ENCODE measurements at regions not wholly inside any gene's neighbourhood (a gene's known extent, or its start where the extent isn't known, plus 50 kb on each side); places are given as distances from the start of the nearest gene placed in this dataset.

- ChIA-PET POLR2A (no interaction called here), CTCF (interaction anchor here (1.8 kb wide), 1 partner anchor 18 kb away, joined by 11 read pairs; no protein-coding TSS in a partner anchor)
- no peaks in the 10 kb centered on the region for H3K9me3 ChIP-seq (ENCODE audit: control insufficient read depth, insufficient read depth, low read depth, low read length)
- H3K36me3 ChIP-seq (ENCODE audit: control insufficient read depth in 2 of 2, insufficient read depth in 1 of 2, low read length in 2 of 2), result no peaks in the 10 kb centered on the region
- H3K4me1 ChIP-seq (ENCODE audit: control insufficient read depth, insufficient read depth, low read length), result no peaks in the 10 kb centered on the region
- H3K4me3 ChIP-seq (ENCODE audit: low read depth, low read length), result no peak overlapping the region
- H3K27ac ChIP-seq (ENCODE audit: extremely low read depth, low read depth, low read length), result no peak overlapping the region
- TF ChIP-seq ZNF48 (tag by site-specific recombination; IDR thresholded peaks at IDR 0.05) (no peak), ZNF350 (tag by site-specific recombination; IDR thresholded peaks at IDR 0.05) (no peak)
- TF ChIP-seq, protein P1, sequence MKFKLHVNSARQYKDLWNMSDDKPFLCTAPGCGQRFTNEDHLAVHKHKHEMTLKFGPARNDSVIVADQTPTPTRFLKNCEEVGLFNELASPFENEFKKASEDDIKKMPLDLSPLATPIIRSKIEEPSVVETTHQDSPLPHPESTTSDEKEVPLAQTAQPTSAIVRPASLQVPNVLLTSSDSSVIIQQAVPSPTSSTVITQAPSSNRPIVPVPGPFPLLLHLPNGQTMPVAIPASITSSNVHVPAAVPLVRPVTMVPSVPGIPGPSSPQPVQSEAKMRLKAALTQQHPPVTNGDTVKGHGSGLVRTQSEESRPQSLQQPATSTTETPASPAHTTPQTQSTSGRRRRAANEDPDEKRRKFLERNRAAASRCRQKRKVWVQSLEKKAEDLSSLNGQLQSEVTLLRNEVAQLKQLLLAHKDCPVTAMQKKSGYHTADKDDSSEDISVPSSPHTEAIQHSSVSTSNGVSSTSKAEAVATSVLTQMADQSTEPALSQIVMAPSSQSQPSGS (tag by site-specific recombination; IDR thresholded peaks at IDR 0.05; ENCODE audit: low read depth), result 0 out of 2 replicates have a peak, but pooled peaks have one; percentile 3
Measured at GRCh38 chr6:99850841-99851240, 143.2 kb downstream of the MCHR2 start.

GRCh38 chr6:99852031-99852430, 142.0 kb downstream of the MCHR2 start:
- CTCF ChIA-PET, result interaction anchor here (0.5 to 1.8 kb wide), 2 partner anchors 16 to 814 kb away, joined by 3 to 11 read pairs; no protein-coding TSS in a partner anchor
- Histone ChIP-seq H3K9me3 (ENCODE audit: control insufficient read depth, insufficient read depth, low read depth, low read length) (no peaks in the 10 kb centered on the region), H3K36me3 (ENCODE audit: control insufficient read depth in 2 of 2, insufficient read depth in 1 of 2, low read length in 2 of 2) (no peaks in the 10 kb centered on the region), H3K4me3 (ENCODE audit: low read depth, low read length) (no peak overlapping the region), H3K27ac (ENCODE audit: extremely low read depth, low read depth, low read length) (no peak overlapping the region), H3K4me1 (ENCODE audit: control insufficient read depth, insufficient read depth, low read length) (no peaks in the 10 kb centered on the region)
- TF ChIP-seq HOXA7 (CRISPR knock-in tag; IDR thresholded peaks at IDR 0.05; ENCODE audit: borderline replicate concordance) (no peak), TCF7L2 (IDR thresholded peaks at IDR 0.05; ENCODE audit: borderline replicate concordance, low read depth, low read length) (peak; percentile 64; the same call in 1 of the 2 replicates), OSR2 (tag by site-specific recombination; IDR thresholded peaks at IDR 0.05) (no peak)
- POLR2A ChIA-PET, result no interaction called here

- ChIA-PET POLR2A (no interaction called here), CTCF (interaction anchor here (0.6 to 6.2 kb wide), 20 partner anchors 10 to 797 kb away, joined by 3 to 142 read pairs (median 12); no protein-coding TSS in a partner anchor)
- no peaks in the 10 kb centered on the region for H3K4me1 ChIP-seq (ENCODE audit: control insufficient read depth, insufficient read depth, low read length)
- TF ChIP-seq ZNF335 (tag by site-specific recombination; conservative IDR thresholded peaks at IDR 0.05) (no peak), PRDM2 (tag by site-specific recombination; IDR thresholded peaks at IDR 0.05; ENCODE audit: borderline replicate concordance) (no peak), ZNF768 (tag by site-specific recombination; IDR thresholded peaks at IDR 0.05) (no peak), ZNF837 (tag by site-specific recombination; IDR thresholded peaks at IDR 0.05) (no peak), ZNF311 (tag by site-specific recombination; IDR thresholded peaks at IDR 0.05; ENCODE audit: borderline replicate concordance) (no peak), ZNF157 (tag by site-specific recombination; IDR thresholded peaks at IDR 0.05) (no peak), ZNF133 (tag by site-specific recombination; IDR thresholded peaks at IDR 0.05) (no peak), OSR2 (tag by site-specific recombination; IDR thresholded peaks at IDR 0.05) (no peak), ZNF658 (tag by site-specific recombination; IDR thresholded peaks at IDR 0.05) (no peak)
- H3K4me3 ChIP-seq (ENCODE audit: low read depth, low read length), result no peak overlapping the region
- no peaks in the 10 kb centered on the region for H3K36me3 ChIP-seq (ENCODE audit: control insufficient read depth in 2 of 2, insufficient read depth in 1 of 2, low read length in 2 of 2)
- no peaks in the 10 kb centered on the region for H3K9me3 ChIP-seq (ENCODE audit: control insufficient read depth, insufficient read depth, low read depth, low read length)
- no peak overlapping the region for H3K27ac ChIP-seq (ENCODE audit: extremely low read depth, low read depth, low read length)
Measured at GRCh38 chr6:99867026-99867425, 127.0 kb downstream of the MCHR2 start.

All from HEK293 (cell line).